H1 (cell line): ENCODE measurements at regions not wholly inside any gene's neighbourhood (a gene's known extent, or its start where the extent isn't known, plus 50 kb on each side); places are given as distances from the start of the nearest gene placed in this dataset.

Experiments
- RAD21 ChIP-seq, 2 experiments: IDR thresholded peaks in 1 of 2; conservative IDR thresholded peaks in 1 of 2; 2 replicates each; pipeline ENCODE4 v1.6.1; 2011; ENCODE audit warnings: low read depth in 2 of 2, low read length in 2 of 2, improper control_type of control experiment in 1 of 2, inconsistent platforms in 1 of 2, mild to moderate bottlenecking in 1 of 2, moderate library complexity in 1 of 2
- SP1 ChIP-seq: IDR thresholded peaks from 2 replicates; pipeline ENCODE4 v1.6.1; 2011; ENCODE audit warnings: low read depth, low read length
- TF ChIP-seq, protein P1 (sequence below): fragments of 300-600 bp; sonication (generic); IDR thresholded peaks from 2 replicates; pipeline ENCODE4 v1.7.1; 2012; ENCODE audit warnings: low read length, moderate library complexity, mild to moderate bottlenecking, inconsistent platforms; ENCODE audit not compliant: insufficient replicate concordance

DNA sequence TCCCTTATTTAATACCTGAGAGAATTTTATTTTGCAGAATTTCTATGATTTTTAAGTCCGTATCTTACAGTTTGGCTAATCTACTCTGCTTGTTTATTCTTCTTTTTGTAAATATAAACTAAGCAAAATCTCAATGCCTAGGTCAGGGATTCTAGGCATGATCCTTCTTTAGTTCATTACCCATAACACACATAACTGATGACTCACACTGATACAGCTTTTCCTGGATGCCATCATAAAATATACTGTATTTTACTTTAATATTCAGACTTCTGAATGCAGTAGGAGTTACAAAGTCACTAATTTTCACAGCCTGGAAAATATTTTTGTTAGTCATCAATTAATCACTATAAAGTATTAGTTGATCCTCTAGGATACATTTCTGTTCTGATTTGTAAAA, 898.2 kb upstream of the RAG2 start (continued):
- TF ChIP-seq, protein P1, sequence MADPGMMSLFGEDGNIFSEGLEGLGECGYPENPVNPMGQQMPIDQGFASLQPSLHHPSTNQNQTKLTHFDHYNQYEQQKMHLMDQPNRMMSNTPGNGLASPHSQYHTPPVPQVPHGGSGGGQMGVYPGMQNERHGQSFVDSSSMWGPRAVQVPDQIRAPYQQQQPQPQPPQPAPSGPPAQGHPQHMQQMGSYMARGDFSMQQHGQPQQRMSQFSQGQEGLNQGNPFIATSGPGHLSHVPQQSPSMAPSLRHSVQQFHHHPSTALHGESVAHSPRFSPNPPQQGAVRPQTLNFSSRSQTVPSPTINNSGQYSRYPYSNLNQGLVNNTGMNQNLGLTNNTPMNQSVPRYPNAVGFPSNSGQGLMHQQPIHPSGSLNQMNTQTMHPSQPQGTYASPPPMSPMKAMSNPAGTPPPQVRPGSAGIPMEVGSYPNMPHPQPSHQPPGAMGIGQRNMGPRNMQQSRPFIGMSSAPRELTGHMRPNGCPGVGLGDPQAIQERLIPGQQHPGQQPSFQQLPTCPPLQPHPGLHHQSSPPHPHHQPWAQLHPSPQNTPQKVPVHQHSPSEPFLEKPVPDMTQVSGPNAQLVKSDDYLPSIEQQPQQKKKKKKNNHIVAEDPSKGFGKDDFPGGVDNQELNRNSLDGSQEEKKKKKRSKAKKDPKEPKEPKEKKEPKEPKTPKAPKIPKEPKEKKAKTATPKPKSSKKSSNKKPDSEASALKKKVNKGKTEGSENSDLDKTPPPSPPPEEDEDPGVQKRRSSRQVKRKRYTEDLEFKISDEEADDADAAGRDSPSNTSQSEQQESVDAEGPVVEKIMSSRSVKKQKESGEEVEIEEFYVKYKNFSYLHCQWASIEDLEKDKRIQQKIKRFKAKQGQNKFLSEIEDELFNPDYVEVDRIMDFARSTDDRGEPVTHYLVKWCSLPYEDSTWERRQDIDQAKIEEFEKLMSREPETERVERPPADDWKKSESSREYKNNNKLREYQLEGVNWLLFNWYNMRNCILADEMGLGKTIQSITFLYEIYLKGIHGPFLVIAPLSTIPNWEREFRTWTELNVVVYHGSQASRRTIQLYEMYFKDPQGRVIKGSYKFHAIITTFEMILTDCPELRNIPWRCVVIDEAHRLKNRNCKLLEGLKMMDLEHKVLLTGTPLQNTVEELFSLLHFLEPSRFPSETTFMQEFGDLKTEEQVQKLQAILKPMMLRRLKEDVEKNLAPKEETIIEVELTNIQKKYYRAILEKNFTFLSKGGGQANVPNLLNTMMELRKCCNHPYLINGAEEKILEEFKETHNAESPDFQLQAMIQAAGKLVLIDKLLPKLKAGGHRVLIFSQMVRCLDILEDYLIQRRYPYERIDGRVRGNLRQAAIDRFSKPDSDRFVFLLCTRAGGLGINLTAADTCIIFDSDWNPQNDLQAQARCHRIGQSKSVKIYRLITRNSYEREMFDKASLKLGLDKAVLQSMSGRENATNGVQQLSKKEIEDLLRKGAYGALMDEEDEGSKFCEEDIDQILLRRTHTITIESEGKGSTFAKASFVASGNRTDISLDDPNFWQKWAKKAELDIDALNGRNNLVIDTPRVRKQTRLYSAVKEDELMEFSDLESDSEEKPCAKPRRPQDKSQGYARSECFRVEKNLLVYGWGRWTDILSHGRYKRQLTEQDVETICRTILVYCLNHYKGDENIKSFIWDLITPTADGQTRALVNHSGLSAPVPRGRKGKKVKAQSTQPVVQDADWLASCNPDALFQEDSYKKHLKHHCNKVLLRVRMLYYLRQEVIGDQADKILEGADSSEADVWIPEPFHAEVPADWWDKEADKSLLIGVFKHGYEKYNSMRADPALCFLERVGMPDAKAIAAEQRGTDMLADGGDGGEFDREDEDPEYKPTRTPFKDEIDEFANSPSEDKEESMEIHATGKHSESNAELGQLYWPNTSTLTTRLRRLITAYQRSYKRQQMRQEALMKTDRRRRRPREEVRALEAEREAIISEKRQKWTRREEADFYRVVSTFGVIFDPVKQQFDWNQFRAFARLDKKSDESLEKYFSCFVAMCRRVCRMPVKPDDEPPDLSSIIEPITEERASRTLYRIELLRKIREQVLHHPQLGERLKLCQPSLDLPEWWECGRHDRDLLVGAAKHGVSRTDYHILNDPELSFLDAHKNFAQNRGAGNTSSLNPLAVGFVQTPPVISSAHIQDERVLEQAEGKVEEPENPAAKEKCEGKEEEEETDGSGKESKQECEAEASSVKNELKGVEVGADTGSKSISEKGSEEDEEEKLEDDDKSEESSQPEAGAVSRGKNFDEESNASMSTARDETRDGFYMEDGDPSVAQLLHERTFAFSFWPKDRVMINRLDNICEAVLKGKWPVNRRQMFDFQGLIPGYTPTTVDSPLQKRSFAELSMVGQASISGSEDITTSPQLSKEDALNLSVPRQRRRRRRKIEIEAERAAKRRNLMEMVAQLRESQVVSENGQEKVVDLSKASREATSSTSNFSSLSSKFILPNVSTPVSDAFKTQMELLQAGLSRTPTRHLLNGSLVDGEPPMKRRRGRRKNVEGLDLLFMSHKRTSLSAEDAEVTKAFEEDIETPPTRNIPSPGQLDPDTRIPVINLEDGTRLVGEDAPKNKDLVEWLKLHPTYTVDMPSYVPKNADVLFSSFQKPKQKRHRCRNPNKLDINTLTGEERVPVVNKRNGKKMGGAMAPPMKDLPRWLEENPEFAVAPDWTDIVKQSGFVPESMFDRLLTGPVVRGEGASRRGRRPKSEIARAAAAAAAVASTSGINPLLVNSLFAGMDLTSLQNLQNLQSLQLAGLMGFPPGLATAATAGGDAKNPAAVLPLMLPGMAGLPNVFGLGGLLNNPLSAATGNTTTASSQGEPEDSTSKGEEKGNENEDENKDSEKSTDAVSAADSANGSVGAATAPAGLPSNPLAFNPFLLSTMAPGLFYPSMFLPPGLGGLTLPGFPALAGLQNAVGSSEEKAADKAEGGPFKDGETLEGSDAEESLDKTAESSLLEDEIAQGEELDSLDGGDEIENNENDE, result no peak
- TF ChIP-seq SP1 (no peak), RAD21 (IDR thresholded peaks at IDR 0.05 in 1 of 2, conservative IDR thresholded peaks at IDR 0.05 in 1 of 2; ENCODE audit: low read depth in 2 of 2, low read length in 2 of 2) (no peak)
